ENCODE measurements at regions not wholly inside any gene's neighbourhood (a gene's known extent, or its start where the extent isn't known, plus 50 kb on each side); places are given as distances from the start of the nearest gene placed in this dataset.

DNA sequence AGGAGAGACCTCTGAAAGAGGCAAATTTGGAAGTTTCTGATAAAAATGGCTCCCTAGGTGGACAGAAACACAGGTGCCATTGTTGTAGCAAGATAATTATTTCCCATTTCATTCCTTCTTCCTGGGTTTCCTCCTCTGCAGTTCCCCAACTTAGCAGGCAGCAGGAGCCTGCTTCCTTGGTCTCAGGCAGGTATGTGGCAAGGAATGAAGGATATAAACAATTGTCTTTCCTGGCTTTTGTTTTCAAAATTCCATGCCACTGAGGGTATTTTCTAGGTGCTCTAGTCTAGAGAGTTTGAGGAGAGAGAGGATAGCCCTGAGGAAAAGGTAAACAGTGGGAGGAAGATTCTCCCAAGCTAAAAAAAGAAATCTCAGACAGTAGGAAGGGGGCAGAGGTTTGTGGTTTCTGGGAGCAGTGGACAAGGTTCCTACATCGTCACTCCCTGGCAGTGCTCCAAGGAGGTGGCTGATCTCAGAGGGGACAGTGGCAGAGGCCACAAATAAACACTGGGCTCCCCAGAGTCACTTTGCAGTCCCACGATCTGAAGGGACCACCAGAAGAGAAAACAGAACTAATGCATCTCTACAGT is 82.6 kb upstream of the IGF1 start:
- 83% methylated on average over 2 of the region's 2 CpGs; no CpG with 5 or more reads in 1 of the 2 experiments for WGBS, 2 experiments (ENCODE audit: extremely low coverage in 1 of 2, insufficient coverage in 1 of 2, insufficient read length in 1 of 2, insufficient replicate concordance in 2 of 2, low coverage in 1 of 2, low lambda C conversion rate in 2 of 2, missing lambda C conversion rate in 1 of 2)

More for the DNA sequence above, 82.6 kb upstream of the IGF1 start:
- Histone ChIP-seq H3K79me2 (ENCODE audit: control insufficient read depth in 1 of 2, insufficient read depth in 2 of 2, low read length in 2 of 2) (no peaks in the 10 kb centered on the region), H3K23me2 (ENCODE audit: low read depth, low read length) (no peaks in the 10 kb centered on the region), H2BK15ac (ENCODE audit: low read length) (no peak overlapping the region), H3K79me1 (ENCODE audit: low read depth, low read length) (no peaks in the 10 kb centered on the region), H2BK5ac (ENCODE audit: low read depth, low read length) (peak overlapping the region; percentile 56; the same call in 1 of the 2 replicates), H3K18ac (ENCODE audit: extremely low read depth, low read length) (no peak overlapping the region), H3K9ac (replicated peaks in 1 of 4; ENCODE audit: extremely low read depth in 1 of 4, low read depth in 3 of 4, low read length in 3 of 4) (no peak overlapping the region), H2BK20ac (ENCODE audit: low read length) (0 out of 2 replicates have a peak overlapping the region, but pooled peaks have one; percentile 6), H3K4me3 (ENCODE audit: extremely low read depth in 1 of 4, insufficient read depth in 2 of 4, low read depth in 3 of 4, low read length in 4 of 4) (no peak overlapping the region), H4K8ac (ENCODE audit: extremely low read depth, insufficient read depth, low read length) (no peak overlapping the region; the same call in 1 of the 2 replicates), H2BK12ac (ENCODE audit: low read depth, low read length) (no peak overlapping the region), H3K4me2 (ENCODE audit: insufficient read depth in 1 of 2, low read depth in 2 of 2, low read length in 2 of 2) (no peak overlapping the region), H3K27me3 (replicated peaks in 1 of 4; ENCODE audit: control insufficient read depth in 3 of 4, extremely low read depth in 1 of 4, insufficient read depth in 3 of 4, low read length in 3 of 4) (no peaks in the 10 kb centered on the region), H4K20me1 (replicated peaks in 1 of 2; ENCODE audit: control insufficient read depth in 1 of 2, insufficient read depth in 2 of 2, low read length in 2 of 2) (no peaks in the 10 kb centered on the region), H3K36me3 (ENCODE audit: control insufficient read depth in 2 of 4, insufficient read depth in 4 of 4, low read length in 3 of 4) (no peaks in the 10 kb centered on the region), H2BK120ac (replicated peaks; ENCODE audit: low read depth, low read length) (no peak overlapping the region), H3K4me1 (replicated peaks in 1 of 4; ENCODE audit: control insufficient read depth in 3 of 4, insufficient read depth in 4 of 4, low read length in 3 of 4) (peaks cover 0 to 6% (median 2%) of the 10 kb centered on the region in 4 experiments; a peak in 2 of 7 replicates), H3K4ac (replicated peaks; ENCODE audit: insufficient read length, low read depth, low read length) (no peak overlapping the region), H3K56ac (replicated peaks; ENCODE audit: insufficient read length, low read depth, low read length) (no peak overlapping the region), H3K27ac (ENCODE audit: low read depth, low read length) (no peak overlapping the region), H4K5ac (ENCODE audit: insufficient read length, low read depth, low read length) (no peak overlapping the region), H3K9me3 (ENCODE audit: insufficient read depth in 2 of 2, low read depth in 1 of 2, low read length in 1 of 2) (peaks cover 0 to 3% of the 10 kb centered on the region in 2 experiments; a peak in 1 of 4 replicates), H3K14ac (ENCODE audit: insufficient read length) (no peak overlapping the region), H2AFZ (ENCODE audit: low read length) (peak overlapping the region; percentile 77; the same call in 1 of the 2 replicates), H4K91ac (replicated peaks; ENCODE audit: insufficient read length, low read length) (no peak overlapping the region), H2AK5ac (ENCODE audit: low read depth, low read length) (no peak overlapping the region), H3K23ac (ENCODE audit: insufficient read length) (no peak overlapping the region)
- ChIA-PET POLR2A (ENCODE audit: partially characterized antibody) (no interaction called here), CTCF (ENCODE audit: partially characterized antibody) (no interaction called here)
- FAIRE-seq (no peak), DNase-seq (ENCODE audit: low read depth in 1 of 2, low spot score in 2 of 2) (no peak)
- 0 out of 4 replicates have a peak, but pooled peaks of 1 of the 2 experiments have one; percentile 1 for TF ChIP-seq RAD21 (IDR thresholded peaks at IDR 0.05 in 1 of 2, conservative IDR thresholded peaks at IDR 0.05 in 1 of 2; ENCODE audit: low read depth in 2 of 2, low read length in 2 of 2)
- no peak for TF ChIP-seq HDAC6 (IDR thresholded peaks at IDR 0.05; ENCODE audit: low read depth, low read length)
- TF ChIP-seq TEAD4 (IDR thresholded peaks at IDR 0.05; ENCODE audit: low read depth, low read length) = peak; percentile 34; the same call in 1 of the 2 replicates

All from H1 (cell line).